ENCODE measurements at regions not wholly inside any gene's neighbourhood (a gene's known extent, or its start where the extent isn't known, plus 50 kb on each side); places are given as distances from the start of the nearest gene placed in this dataset.

GRCh38 chr9:3138231-3139229 is 294.6 kb upstream of the PUM3 start:
- no peaks in the 10 kb centered on the region for H3K36me3 ChIP-seq
- H3K27me3 ChIP-seq: no peaks in the 10 kb centered on the region
- no peaks in the 10 kb centered on the region for H3K9me3 ChIP-seq
- intact Hi-C loops (cut with DNase I): no loop called here
- peaks cover 4% of the 10 kb centered on the region for H3K4me1 ChIP-seq
- TF ChIP-seq POLR2A (IDR thresholded peaks at IDR 0.05): no peak
- H3K4me3 ChIP-seq: no peak overlapping the region
- H3K27ac ChIP-seq: no peak overlapping the region
- DNase-seq (ENCODE audit: extremely low spot score in 2 of 2): no peak

- Histone ChIP-seq H3K9me3 (no peaks in the 10 kb centered on the region), H3K27ac (no peak overlapping the region), H3K4me3 (no peak overlapping the region), H3K36me3 (no peaks in the 10 kb centered on the region), H3K27me3 (no peaks in the 10 kb centered on the region), H3K4me1 (peaks cover 4% of the 10 kb centered on the region)
- TF ChIP-seq, protein P1, sequence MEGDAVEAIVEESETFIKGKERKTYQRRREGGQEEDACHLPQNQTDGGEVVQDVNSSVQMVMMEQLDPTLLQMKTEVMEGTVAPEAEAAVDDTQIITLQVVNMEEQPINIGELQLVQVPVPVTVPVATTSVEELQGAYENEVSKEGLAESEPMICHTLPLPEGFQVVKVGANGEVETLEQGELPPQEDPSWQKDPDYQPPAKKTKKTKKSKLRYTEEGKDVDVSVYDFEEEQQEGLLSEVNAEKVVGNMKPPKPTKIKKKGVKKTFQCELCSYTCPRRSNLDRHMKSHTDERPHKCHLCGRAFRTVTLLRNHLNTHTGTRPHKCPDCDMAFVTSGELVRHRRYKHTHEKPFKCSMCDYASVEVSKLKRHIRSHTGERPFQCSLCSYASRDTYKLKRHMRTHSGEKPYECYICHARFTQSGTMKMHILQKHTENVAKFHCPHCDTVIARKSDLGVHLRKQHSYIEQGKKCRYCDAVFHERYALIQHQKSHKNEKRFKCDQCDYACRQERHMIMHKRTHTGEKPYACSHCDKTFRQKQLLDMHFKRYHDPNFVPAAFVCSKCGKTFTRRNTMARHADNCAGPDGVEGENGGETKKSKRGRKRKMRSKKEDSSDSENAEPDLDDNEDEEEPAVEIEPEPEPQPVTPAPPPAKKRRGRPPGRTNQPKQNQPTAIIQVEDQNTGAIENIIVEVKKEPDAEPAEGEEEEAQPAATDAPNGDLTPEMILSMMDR (IDR thresholded peaks at IDR 0.05): no peak
- no peak for TF ChIP-seq POLR2A (IDR thresholded peaks at IDR 0.05)
- no peak for TF ChIP-seq POLR2AphosphoS5 (IDR thresholded peaks at IDR 0.05; ENCODE audit: insufficient read depth in 1 of 2, low read depth in 1 of 2)
- DNase-seq (ENCODE audit: extremely low spot score in 2 of 2): no peak
- intact Hi-C loops (cut with DNase I): no loop called here
Measured at GRCh38 chr9:3137347-3137695, 293.4 kb upstream of the PUM3 start.

DNA sequence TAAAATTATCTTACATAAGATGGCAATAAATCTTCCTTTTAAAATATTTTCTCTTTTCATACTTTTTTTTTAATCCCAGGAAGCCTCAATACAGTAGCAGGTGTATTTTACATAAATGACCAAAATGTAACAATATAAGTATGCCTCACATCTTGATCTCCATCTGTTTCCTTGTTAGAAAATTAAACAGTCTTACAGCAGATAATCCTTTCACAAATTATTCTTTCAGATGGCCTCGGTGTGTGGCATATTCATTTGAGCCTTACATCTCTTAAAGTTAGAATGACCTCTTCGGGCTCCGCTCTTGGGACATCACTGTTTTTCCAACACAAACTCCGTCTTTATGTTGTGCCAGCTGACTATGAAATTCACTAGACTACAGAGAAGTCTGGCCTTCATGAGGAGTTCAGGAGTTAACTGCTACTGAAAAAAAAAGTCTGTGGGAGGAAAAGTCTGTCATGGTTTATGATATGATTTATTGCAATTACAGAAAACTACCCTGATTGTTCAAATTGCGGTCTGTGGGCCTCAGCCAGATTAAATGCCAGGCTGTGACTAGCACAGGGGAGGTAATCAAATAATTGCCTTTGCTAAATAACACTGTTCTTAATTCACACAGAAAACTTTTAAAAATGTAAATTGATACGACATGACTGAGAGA is 292.9 kb upstream of the PUM3 start:
- no peak overlapping the region for H3K27ac ChIP-seq
- no peaks in the 10 kb centered on the region for H3K9me3 ChIP-seq
- H3K36me3 ChIP-seq: no peaks in the 10 kb centered on the region
- no peaks in the 10 kb centered on the region for H3K27me3 ChIP-seq
- TF ChIP-seq POLR2A (IDR thresholded peaks at IDR 0.05): no peak
- TF ChIP-seq POLR2AphosphoS5 (IDR thresholded peaks at IDR 0.05; ENCODE audit: insufficient read depth in 1 of 2, low read depth in 1 of 2): no peak
- H3K4me1 ChIP-seq: peaks cover 4% of the 10 kb centered on the region
- H3K4me3 ChIP-seq: no peak overlapping the region
- intact Hi-C loops (cut with DNase I): no loop called here
- no peak for DNase-seq (ENCODE audit: extremely low spot score in 2 of 2)

DNA sequence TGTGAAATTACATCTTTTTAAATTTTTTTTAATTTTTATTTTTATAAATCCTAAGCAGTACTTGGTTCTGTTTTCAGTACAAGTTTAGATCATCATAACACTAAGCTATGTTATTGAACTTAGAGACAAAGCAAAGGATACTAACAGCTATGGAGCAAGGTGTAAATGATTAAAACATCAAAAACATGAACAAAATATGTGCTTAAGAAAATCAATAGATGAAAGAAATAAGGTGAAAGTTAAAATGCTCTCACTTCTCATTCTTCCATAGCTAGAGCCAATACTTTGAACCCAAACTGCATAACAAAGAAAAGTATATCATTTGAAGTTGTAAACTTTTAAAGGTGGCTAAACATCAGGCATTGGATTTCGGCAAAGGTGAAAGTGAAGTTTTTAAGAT is 292.3 kb upstream of the PUM3 start:
- DNase-seq (ENCODE audit: extremely low spot score in 2 of 2): no peak
- intact Hi-C loops (cut with DNase I): no loop called here
- peaks cover 4% of the 10 kb centered on the region for H3K4me1 ChIP-seq
- H3K27me3 ChIP-seq: no peaks in the 10 kb centered on the region
- no peaks in the 10 kb centered on the region for H3K9me3 ChIP-seq
- no peak overlapping the region for H3K4me3 ChIP-seq
- TF ChIP-seq POLR2A (IDR thresholded peaks at IDR 0.05) (no peak), POLR2AphosphoS5 (IDR thresholded peaks at IDR 0.05; ENCODE audit: insufficient read depth in 1 of 2, low read depth in 1 of 2) (no peak)
- TF ChIP-seq, protein P1 (IDR thresholded peaks at IDR 0.05): no peak
- no peaks in the 10 kb centered on the region for H3K36me3 ChIP-seq
- no peak overlapping the region for H3K27ac ChIP-seq

GRCh38 chr9:3127564-3127963 is 283.7 kb upstream of the PUM3 start:
- H3K27me3 ChIP-seq: no peaks in the 10 kb centered on the region
- H3K4me3 ChIP-seq: no peak overlapping the region
- intact Hi-C loops (cut with DNase I): no loop called here
- H3K27ac ChIP-seq: no peak overlapping the region
- TF ChIP-seq, protein P1 (IDR thresholded peaks at IDR 0.05): no peak
- TF ChIP-seq POLR2A (IDR thresholded peaks at IDR 0.05): no peak
- no peak for TF ChIP-seq POLR2AphosphoS5 (IDR thresholded peaks at IDR 0.05; ENCODE audit: insufficient read depth in 1 of 2, low read depth in 1 of 2)
- no peaks in the 10 kb centered on the region for H3K36me3 ChIP-seq
- DNase-seq (ENCODE audit: extremely low spot score in 2 of 2): no peak
- H3K4me1 ChIP-seq: no peaks in the 10 kb centered on the region
- no peaks in the 10 kb centered on the region for H3K9me3 ChIP-seq

Data from vagina (tissue), 2 donors.